Lower lobe of right lung (tissue), 2 donors: ENCODE measurements at regions not wholly inside any gene's neighbourhood (a gene's known extent, or its start where the extent isn't known, plus 50 kb on each side); places are given as distances from the start of the nearest gene placed in this dataset.

Source experiments
- ATAC-seq, 2 donors: fragments of 200-7000 bp; cut with Tn5 transposase; one replicate each; pipeline ENCODE4 v1.9.1; 2020 to 2022; ENCODE audit warnings: mild to moderate bottlenecking in 2 of 2, moderate library complexity in 2 of 2
- DNase-seq: peaks from one replicate; pipeline ENCODE4 v3.0.0-alpha.2; 2020
- H3K27ac ChIP-seq: fragments of 200-600 bp; one replicate; pipeline ENCODE4 v1.8.0; 2022
- H3K27me3 ChIP-seq: fragments of 200-600 bp; one replicate; pipeline ENCODE4 v1.8.0; 2022; ENCODE audit warnings: low read depth
- H3K36me3 ChIP-seq: fragments of 200-600 bp; one replicate; pipeline ENCODE4 v1.8.0; 2022; ENCODE audit warnings: mild to moderate bottlenecking
- H3K4me1 ChIP-seq: fragments of 200-600 bp; one replicate; pipeline ENCODE4 v1.8.0; 2022
- H3K4me3 ChIP-seq: fragments of 200-600 bp; one replicate; pipeline ENCODE4 v1.8.0; 2022; ENCODE audit warnings: mild to moderate bottlenecking
- H3K9me3 ChIP-seq: fragments of 200-600 bp; one replicate; pipeline ENCODE4 v1.8.0; 2022
- CTCF ChIP-seq: fragments of 200-600 bp; IDR thresholded peaks from one replicate; pipeline ENCODE4 v1.8.0; 2022; ENCODE audit warnings: antibody characterized with exemption, mild to moderate bottlenecking
- intact Hi-C: fragments of 100-400 bp; cut with DNase I; formaldehyde crosslinking; loops from one replicate; pipeline ENCODE4 v1.11.0; 2022
- donor health status: DM: no; HTN: yes; CAD: no; lungs with severe emphysema.

GRCh38 chr4:127165971-127166370 lies 466.8 kb upstream of the INTU start:
- Histone ChIP-seq H3K36me3 (no peaks in the 10 kb centered on the region), H3K4me3 (no peak overlapping the region), H3K27me3 (no peaks in the 10 kb centered on the region), H3K9me3 (no peaks in the 10 kb centered on the region), H3K4me1 (no peaks in the 10 kb centered on the region), H3K27ac (no peak overlapping the region)
- TF ChIP-seq CTCF = no peak
- ATAC-seq = no peak
- intact Hi-C loops = no loop called here
- DNase-seq = no peak

- intact Hi-C loops = no loop called here
- no peak for ATAC-seq
Measured at GRCh38 chr4:127174201-127174600, 458.6 kb upstream of the INTU start.

GRCh38 chr4:127174616-127175015 lies 458.1 kb upstream of the INTU start:
- intact Hi-C loops = no loop called here
- Histone ChIP-seq H3K36me3 (no peaks in the 10 kb centered on the region), H3K27me3 (no peaks in the 10 kb centered on the region), H3K27ac (no peak overlapping the region), H3K4me3 (no peak overlapping the region), H3K4me1 (no peaks in the 10 kb centered on the region), H3K9me3 (no peaks in the 10 kb centered on the region)
- TF ChIP-seq CTCF = no peak
- DNase-seq = no peak
- ATAC-seq = no peak

More at GRCh38 chr4:127174201-127174600, 458.6 kb upstream of the INTU start:
- no peak for TF ChIP-seq CTCF
- no peak overlapping the region for H3K27ac ChIP-seq
- no peaks in the 10 kb centered on the region for H3K4me1 ChIP-seq
- no peaks in the 10 kb centered on the region for H3K27me3 ChIP-seq
- H3K9me3 ChIP-seq = no peaks in the 10 kb centered on the region
- no peaks in the 10 kb centered on the region for H3K36me3 ChIP-seq
- no peak overlapping the region for H3K4me3 ChIP-seq
- no peak for DNase-seq

GRCh38 chr4:127179256-127180087 lies 453.3 kb upstream of the INTU start:
- Histone ChIP-seq H3K4me3 (no peak overlapping the region), H3K4me1 (no peaks in the 10 kb centered on the region), H3K9me3 (no peaks in the 10 kb centered on the region), H3K36me3 (no peaks in the 10 kb centered on the region), H3K27me3 (no peaks in the 10 kb centered on the region), H3K27ac (no peak overlapping the region)
- DNase-seq = no peak
- TF ChIP-seq CTCF = no peak
- intact Hi-C loops = no loop called here
- no peak for ATAC-seq

GRCh38 chr4:127181001-127181400 lies 451.8 kb upstream of the INTU start:
- DNase-seq (no peak), ATAC-seq (no peak)
- no peak for TF ChIP-seq CTCF
- Histone ChIP-seq H3K27me3 (no peaks in the 10 kb centered on the region), H3K27ac (no peak overlapping the region), H3K9me3 (no peaks in the 10 kb centered on the region), H3K4me3 (no peak overlapping the region), H3K4me1 (no peaks in the 10 kb centered on the region), H3K36me3 (no peaks in the 10 kb centered on the region)
- intact Hi-C loops = no loop called here
